ENCODE measurements at regions not wholly inside any gene's neighbourhood (a gene's known extent, or its start where the extent isn't known, plus 50 kb on each side); places are given as distances from the start of the nearest gene placed in this dataset.

DNA sequence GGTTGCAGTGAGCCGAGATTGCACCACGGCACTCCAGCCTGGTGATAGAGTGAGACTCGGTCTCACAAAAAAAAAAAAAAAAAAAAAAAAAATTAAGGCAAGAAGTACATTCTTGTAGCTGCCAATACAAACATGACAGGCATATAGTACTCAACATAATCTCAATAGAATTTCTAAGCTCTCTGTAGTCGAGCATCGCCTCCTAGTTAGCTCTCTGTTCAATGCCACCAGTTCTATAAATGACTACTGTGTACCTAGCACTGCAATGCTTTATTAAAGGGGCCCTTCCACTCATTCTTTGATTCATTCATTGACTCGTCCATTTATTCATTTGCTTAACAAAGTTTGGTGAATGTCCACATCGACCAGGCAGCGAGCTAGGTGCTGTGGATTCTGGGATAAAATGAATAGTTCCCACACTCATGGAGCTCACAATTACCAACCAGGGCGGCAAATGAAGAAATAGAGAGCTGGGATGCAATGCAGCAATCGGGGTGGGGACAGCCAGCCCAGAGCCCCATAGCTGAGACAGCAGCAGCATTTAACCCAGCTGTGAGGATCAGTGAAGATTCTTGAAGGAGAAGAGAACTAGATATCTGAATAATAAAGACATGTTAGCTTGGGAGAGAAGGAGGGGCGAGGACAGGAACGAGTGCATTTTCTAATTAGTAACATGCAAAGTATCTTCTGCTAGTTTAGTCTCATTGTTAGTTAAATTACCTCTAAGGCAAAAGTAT is 349.8 kb downstream of the LPIN1 start:
- H3K79me2 ChIP-seq (ENCODE audit: control insufficient read depth, insufficient read depth, low read length): no peaks in the 10 kb centered on the region
- H2BK15ac ChIP-seq (replicated peaks; ENCODE audit: low read depth): no peak overlapping the region
- no peaks in the 10 kb centered on the region for H3K4me1 ChIP-seq (ENCODE audit: control insufficient read depth, low read depth, low read length)
- no CpG with 5 or more reads among the region's 12 CpGs for WGBS (ENCODE audit: extremely low coverage, insufficient coverage, low lambda C conversion rate)
- H3K56ac ChIP-seq (ENCODE audit: low read length): no peak overlapping the region
- no peak overlapping the region for H3K27ac ChIP-seq (ENCODE audit: low read depth, low read length)
- H4K5ac ChIP-seq (ENCODE audit: low read length): no peak overlapping the region
- no peaks in the 10 kb centered on the region for H3K27me3 ChIP-seq (ENCODE audit: insufficient read depth, low read length, poor library complexity)
- H2AK5ac ChIP-seq (ENCODE audit: low read length): no peak overlapping the region
- H3K23ac ChIP-seq (ENCODE audit: low read length): no peak overlapping the region
- H3K18ac ChIP-seq (ENCODE audit: low read length): no peak overlapping the region
- H3K4ac ChIP-seq (ENCODE audit: low read depth, low read length): no peak overlapping the region
- H2BK120ac ChIP-seq (ENCODE audit: low read depth, low read length): no peak overlapping the region
- H3K4me3 ChIP-seq (ENCODE audit: low read length): no peak overlapping the region
- H3K4me2 ChIP-seq (ENCODE audit: low read length): no peak overlapping the region
- no peak overlapping the region for H3K9ac ChIP-seq (ENCODE audit: low read length)
- H3K36me3 ChIP-seq (ENCODE audit: control insufficient read depth, insufficient read depth, low read length): no peaks in the 10 kb centered on the region
- DNase-seq: no peak
- no peak overlapping the region for H2BK5ac ChIP-seq (ENCODE audit: low read length)
- H4K8ac ChIP-seq (ENCODE audit: low read depth, low read length): no peak overlapping the region
- no peaks in the 10 kb centered on the region for H3K79me1 ChIP-seq (ENCODE audit: low read length)

DNA sequence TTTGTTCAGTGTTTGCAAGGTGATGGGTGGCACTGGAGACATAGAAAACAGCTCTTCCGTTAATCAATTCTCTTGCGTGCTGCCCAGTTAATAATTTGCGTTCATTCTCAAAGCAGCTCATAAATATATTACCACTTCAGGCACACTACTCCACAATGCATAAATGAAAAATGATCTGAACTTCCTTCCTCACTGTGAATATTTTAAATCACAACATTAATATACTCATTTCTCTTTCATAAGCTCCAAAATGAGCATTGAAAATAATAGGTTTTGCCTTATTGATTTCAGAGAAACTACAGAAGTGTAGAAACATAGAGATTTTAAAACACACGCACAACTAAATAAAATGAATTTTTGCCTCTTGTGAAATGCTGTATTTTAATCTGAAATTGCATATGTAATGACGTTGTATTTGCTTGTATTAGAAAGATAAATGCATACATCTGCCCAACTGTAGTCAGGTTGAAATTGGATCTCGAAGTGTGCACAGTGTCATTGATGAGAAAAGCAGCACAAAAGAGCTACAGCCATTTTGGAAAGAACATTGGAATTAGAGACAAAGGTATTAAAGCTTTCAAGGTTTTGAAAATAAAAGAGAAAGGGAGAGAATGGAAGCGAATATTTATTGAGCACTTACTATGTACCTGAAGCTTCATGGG is 350.5 kb downstream of the LPIN1 start:
- H3K4me3 ChIP-seq (ENCODE audit: low read length): no peak overlapping the region
- H3K9ac ChIP-seq (ENCODE audit: low read length): no peak overlapping the region
- H3K36me3 ChIP-seq (ENCODE audit: control insufficient read depth, insufficient read depth, low read length): no peaks in the 10 kb centered on the region
- no peak overlapping the region for H2AK5ac ChIP-seq (ENCODE audit: low read length)
- no peak overlapping the region for H4K8ac ChIP-seq (ENCODE audit: low read depth, low read length)
- H2BK5ac ChIP-seq (ENCODE audit: low read length): no peak overlapping the region
- H4K5ac ChIP-seq (ENCODE audit: low read length): no peak overlapping the region
- H3K23ac ChIP-seq (ENCODE audit: low read length): no peak overlapping the region
- no CpG with 5 or more reads among the region's 7 CpGs for WGBS (ENCODE audit: extremely low coverage, insufficient coverage, low lambda C conversion rate)
- H3K18ac ChIP-seq (ENCODE audit: low read length): no peak overlapping the region
- H3K4me1 ChIP-seq (ENCODE audit: control insufficient read depth, low read depth, low read length): no peaks in the 10 kb centered on the region
- no peaks in the 10 kb centered on the region for H3K27me3 ChIP-seq (ENCODE audit: insufficient read depth, low read length, poor library complexity)
- no peak overlapping the region for H3K27ac ChIP-seq (ENCODE audit: low read depth, low read length)
- H2BK15ac ChIP-seq (replicated peaks; ENCODE audit: low read depth): no peak overlapping the region
- H3K4me2 ChIP-seq (ENCODE audit: low read length): no peak overlapping the region
- no peak overlapping the region for H2BK120ac ChIP-seq (ENCODE audit: low read depth, low read length)
- no peak for DNase-seq
- H3K56ac ChIP-seq (ENCODE audit: low read length): no peak overlapping the region
- no peaks in the 10 kb centered on the region for H3K79me2 ChIP-seq (ENCODE audit: control insufficient read depth, insufficient read depth, low read length)
- no peak overlapping the region for H3K4ac ChIP-seq (ENCODE audit: low read depth, low read length)
- no peaks in the 10 kb centered on the region for H3K79me1 ChIP-seq (ENCODE audit: low read length)

DNA sequence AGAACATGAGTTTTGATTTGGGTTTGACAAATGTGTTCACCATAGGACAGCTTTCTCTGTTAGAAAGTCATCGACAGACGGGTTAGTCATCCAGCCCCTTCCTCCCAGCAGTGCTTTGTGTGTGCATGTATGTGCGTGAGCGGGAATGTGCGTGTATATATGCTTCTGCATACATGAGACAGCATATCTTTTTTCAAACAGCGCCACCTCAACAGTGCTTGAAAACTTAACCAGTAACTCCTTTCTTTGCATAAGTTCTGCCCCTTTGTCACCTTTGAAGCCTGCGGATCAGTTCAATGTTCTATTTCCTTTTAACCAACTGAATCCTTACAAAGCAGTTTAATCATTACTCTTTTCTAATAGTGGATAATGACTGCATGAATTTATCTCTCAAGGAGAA is 351.4 kb downstream of the LPIN1 start:
- Histone ChIP-seq H3K23ac (ENCODE audit: low read length) (no peak overlapping the region), H2BK120ac (ENCODE audit: low read depth, low read length) (no peak overlapping the region), H3K79me2 (ENCODE audit: control insufficient read depth, insufficient read depth, low read length) (no peaks in the 10 kb centered on the region), H3K4me3 (ENCODE audit: low read length) (no peak overlapping the region), H3K56ac (ENCODE audit: low read length) (no peak overlapping the region), H2BK15ac (replicated peaks; ENCODE audit: low read depth) (no peak overlapping the region), H3K4me1 (ENCODE audit: control insufficient read depth, low read depth, low read length) (no peaks in the 10 kb centered on the region), H3K4ac (ENCODE audit: low read depth, low read length) (no peak overlapping the region), H3K9ac (ENCODE audit: low read length) (no peak overlapping the region), H3K27ac (ENCODE audit: low read depth, low read length) (no peak overlapping the region), H3K79me1 (ENCODE audit: low read length) (no peaks in the 10 kb centered on the region), H3K18ac (ENCODE audit: low read length) (no peak overlapping the region), H3K36me3 (ENCODE audit: control insufficient read depth, insufficient read depth, low read length) (no peaks in the 10 kb centered on the region), H4K8ac (ENCODE audit: low read depth, low read length) (no peak overlapping the region), H3K4me2 (ENCODE audit: low read length) (no peak overlapping the region), H2BK5ac (ENCODE audit: low read length) (no peak overlapping the region), H2AK5ac (ENCODE audit: low read length) (no peak overlapping the region), H4K5ac (ENCODE audit: low read length) (no peak overlapping the region), H3K27me3 (ENCODE audit: insufficient read depth, low read length, poor library complexity) (no peaks in the 10 kb centered on the region)
- no peak for DNase-seq
- WGBS (ENCODE audit: extremely low coverage, insufficient coverage, low lambda C conversion rate): no CpG with 5 or more reads among the region's 7 CpGs

DNA sequence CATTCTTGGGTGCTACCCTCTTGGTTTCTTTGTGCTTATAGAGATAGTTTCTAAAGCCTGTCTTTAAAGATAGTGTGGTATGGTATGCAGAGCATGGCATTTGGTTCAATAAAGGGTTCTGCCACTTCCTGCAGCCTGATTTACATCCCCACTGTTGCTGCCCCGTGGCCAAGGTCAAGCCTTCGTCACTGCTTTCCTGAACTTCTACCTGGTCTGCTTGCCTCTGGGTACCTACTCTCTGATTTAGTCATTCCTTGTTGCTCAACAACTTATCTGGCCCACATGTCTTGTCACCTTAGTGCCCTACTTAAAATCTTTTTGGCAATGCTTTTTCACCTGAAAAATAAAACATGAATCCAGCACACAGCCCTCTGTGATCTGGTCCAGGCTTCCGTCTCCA is 352.9 kb downstream of the LPIN1 start:
- no peak for DNase-seq
- no peak overlapping the region for H3K9ac ChIP-seq (ENCODE audit: low read length)

DNA sequence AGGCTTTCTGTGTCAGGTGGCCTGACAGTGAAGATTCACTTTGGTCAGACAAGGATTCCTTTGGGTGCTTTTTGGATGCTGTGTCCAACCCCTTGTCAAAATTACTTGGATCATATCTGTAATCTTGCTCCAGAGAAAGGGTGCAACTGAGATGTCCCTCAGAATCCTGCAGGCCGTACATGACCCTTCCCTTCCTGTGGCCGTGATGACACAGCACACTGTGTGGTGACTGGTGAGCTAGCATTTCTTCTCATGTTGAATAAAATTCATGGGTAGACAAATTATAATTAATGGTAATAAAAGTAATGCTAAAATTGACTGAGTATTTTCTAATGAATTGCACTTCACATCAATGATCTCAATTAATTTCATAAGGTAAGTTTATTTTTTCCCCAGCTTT is 356.2 kb downstream of the LPIN1 start:
- no peak for DNase-seq
- Histone ChIP-seq H2BK120ac (ENCODE audit: low read depth, low read length) (no peak overlapping the region), H3K23ac (ENCODE audit: low read length) (no peak overlapping the region), H3K27ac (ENCODE audit: low read depth, low read length) (no peak overlapping the region), H3K4ac (ENCODE audit: low read depth, low read length) (no peak overlapping the region), H3K9ac (ENCODE audit: low read length) (no peak overlapping the region), H3K18ac (ENCODE audit: low read length) (no peak overlapping the region), H3K36me3 (ENCODE audit: control insufficient read depth, insufficient read depth, low read length) (no peaks in the 10 kb centered on the region), H2BK5ac (ENCODE audit: low read length) (no peak overlapping the region), H2BK15ac (replicated peaks; ENCODE audit: low read depth) (no peak overlapping the region), H2AK5ac (ENCODE audit: low read length) (no peak overlapping the region), H3K79me1 (ENCODE audit: low read length) (no peaks in the 10 kb centered on the region), H3K79me2 (ENCODE audit: control insufficient read depth, insufficient read depth, low read length) (no peaks in the 10 kb centered on the region), H4K5ac (ENCODE audit: low read length) (no peak overlapping the region), H3K56ac (ENCODE audit: low read length) (no peak overlapping the region), H3K4me2 (ENCODE audit: low read length) (no peak overlapping the region), H3K4me1 (ENCODE audit: control insufficient read depth, low read depth, low read length) (no peaks in the 10 kb centered on the region), H4K8ac (ENCODE audit: low read depth, low read length) (no peak overlapping the region), H3K4me3 (ENCODE audit: low read length) (no peak overlapping the region), H3K27me3 (ENCODE audit: insufficient read depth, low read length, poor library complexity) (no peaks in the 10 kb centered on the region)
- WGBS (ENCODE audit: extremely low coverage, insufficient coverage, low lambda C conversion rate): no CpG with 5 or more reads among the region's 2 CpGs

More for the DNA sequence above, 352.9 kb downstream of the LPIN1 start:
- H3K56ac ChIP-seq (ENCODE audit: low read length): no peak overlapping the region
- no peak overlapping the region for H3K18ac ChIP-seq (ENCODE audit: low read length)
- H3K27ac ChIP-seq (ENCODE audit: low read depth, low read length): no peak overlapping the region
- H2BK5ac ChIP-seq (ENCODE audit: low read length): no peak overlapping the region
- no peaks in the 10 kb centered on the region for H3K4me1 ChIP-seq (ENCODE audit: control insufficient read depth, low read depth, low read length)
- no peaks in the 10 kb centered on the region for H3K36me3 ChIP-seq (ENCODE audit: control insufficient read depth, insufficient read depth, low read length)
- H3K79me2 ChIP-seq (ENCODE audit: control insufficient read depth, insufficient read depth, low read length): no peaks in the 10 kb centered on the region
- no peak overlapping the region for H2BK15ac ChIP-seq (replicated peaks; ENCODE audit: low read depth)
- no peak overlapping the region for H3K4me3 ChIP-seq (ENCODE audit: low read length)
- no peaks in the 10 kb centered on the region for H3K79me1 ChIP-seq (ENCODE audit: low read length)
- H4K5ac ChIP-seq (ENCODE audit: low read length): no peak overlapping the region
- H4K8ac ChIP-seq (ENCODE audit: low read depth, low read length): no peak overlapping the region
- no peak overlapping the region for H2BK120ac ChIP-seq (ENCODE audit: low read depth, low read length)
- no CpG with 5 or more reads among the region's 3 CpGs for WGBS (ENCODE audit: extremely low coverage, insufficient coverage, low lambda C conversion rate)
- no peaks in the 10 kb centered on the region for H3K27me3 ChIP-seq (ENCODE audit: insufficient read depth, low read length, poor library complexity)
- H3K4ac ChIP-seq (ENCODE audit: low read depth, low read length): no peak overlapping the region
- no peak overlapping the region for H3K4me2 ChIP-seq (ENCODE audit: low read length)
- no peak overlapping the region for H3K23ac ChIP-seq (ENCODE audit: low read length)
- H2AK5ac ChIP-seq (ENCODE audit: low read length): no peak overlapping the region

Data from mesendoderm (in vitro differentiated cells).